H1 (cell line): ENCODE measurements at regions not wholly inside any gene's neighbourhood (a gene's known extent, or its start where the extent isn't known, plus 50 kb on each side); places are given as distances from the start of the nearest gene placed in this dataset.

Source experiments
- CTCF ChIA-PET: fragments of 300-600 bp; sonication (Branson Sonifier 250); formaldehyde crosslinking; loops from one replicate; lab custom pipeline; 2021; ENCODE audit not compliant: partially characterized antibody; lab: Charles Lee
- POLR2A ChIA-PET: fragments of 300-600 bp; sonication (Branson Sonifier 250); formaldehyde crosslinking; loops from one replicate; lab custom pipeline; 2021; ENCODE audit warnings: inconsistent platforms; ENCODE audit not compliant: partially characterized antibody; lab: Charles Lee
- DNase-seq, 2 experiments: peaks; one replicate each; pipeline versions ENCODE4 v3.0.0 to v3.0.0-alpha.2; 2010 to 2022; ENCODE audit warnings: low spot score in 2 of 2, low read depth in 1 of 2, mixed read lengths in 1 of 2
- FAIRE-seq: peaks from 2 replicates; lab custom pipeline; 2011; peaks lifted over from hg19 to GRCh38; lab: Jason Lieb, UNC
- H2AFZ ChIP-seq: 2 replicates; pipeline ENCODE4 v1.8.1; 2012; ENCODE audit warnings: low read length, inconsistent platforms
- H2AK5ac ChIP-seq: 2 replicates; pipeline ENCODE4 v1.6.1; 2013; ENCODE audit warnings: low read depth, low read length
- H2BK120ac ChIP-seq: replicated peaks from 2 replicates; pipeline ENCODE3; 2013; ENCODE audit warnings: low read depth, low read length, inconsistent platforms
- H2BK12ac ChIP-seq: 2 replicates; pipeline ENCODE4 v1.6.1; 2013; ENCODE audit warnings: low read depth, low read length
- H2BK15ac ChIP-seq: 2 replicates; pipeline ENCODE4 v1.6.1; 2013; ENCODE audit warnings: low read length
- H2BK20ac ChIP-seq: 2 replicates; pipeline ENCODE4 v1.6.1; 2013; ENCODE audit warnings: low read length
- H2BK5ac ChIP-seq: 2 replicates; pipeline ENCODE4 v1.6.1; 2013; ENCODE audit warnings: low read depth, low read length
- H3K14ac ChIP-seq: 2 replicates; pipeline ENCODE4 v1.6.1; 2013; ENCODE audit warnings: inconsistent platforms; ENCODE audit not compliant: insufficient read length
- H3K18ac ChIP-seq: 2 replicates; pipeline ENCODE4 v1.6.1; 2013; ENCODE audit warnings: low read length; ENCODE audit errors: extremely low read depth
- H3K23ac ChIP-seq: 2 replicates; pipeline ENCODE4 v1.6.1; 2013; ENCODE audit warnings: inconsistent platforms; ENCODE audit not compliant: insufficient read length
- H3K23me2 ChIP-seq: 2 replicates; pipeline ENCODE4 v1.6.1; 2013; ENCODE audit warnings: low read depth, low read length
- H3K27ac ChIP-seq: 2 replicates; pipeline ENCODE4 v1.6.1; 2011; ENCODE audit warnings: low read depth, low read length, inconsistent platforms
- H3K27me3 ChIP-seq, 4 experiments: replicated peaks in 1 of 4; 1 replicate in 1 of 4; 2 replicates in 3 of 4; pipeline versions ENCODE4 v1.6.1 to v1.8.1; 2011 to 2013; ENCODE audit warnings: low read length in 3 of 4, mild to moderate bottlenecking in 3 of 4, inconsistent platforms in 2 of 4, mixed read lengths in 2 of 4, moderate library complexity in 1 of 4; ENCODE audit not compliant: control insufficient read depth in 3 of 4, insufficient read depth in 3 of 4; ENCODE audit errors: extremely low read depth in 1 of 4
- H3K36me3 ChIP-seq, 4 experiments: 2 replicates each; pipeline versions ENCODE4 v1.6.1 to v1.8.1; 2011 to 2013; ENCODE audit warnings: mild to moderate bottlenecking in 4 of 4, low read length in 3 of 4, moderate library complexity in 2 of 4, control low read depth in 1 of 4, inconsistent platforms in 1 of 4; ENCODE audit not compliant: insufficient read depth in 4 of 4, control insufficient read depth in 2 of 4
- H3K4ac ChIP-seq: replicated peaks from 2 replicates; pipeline ENCODE3; 2013; ENCODE audit warnings: low read length, low read depth, mixed read lengths, inconsistent platforms; ENCODE audit not compliant: insufficient read length
- H3K4me1 ChIP-seq, 4 experiments: replicated peaks in 1 of 4; 1 replicate in 1 of 4; 2 replicates in 3 of 4; pipeline versions ENCODE4 v1.6.1 to v1.8.1; 2011 to 2013; ENCODE audit warnings: low read length in 3 of 4, inconsistent platforms in 2 of 4, mixed read lengths in 1 of 4; ENCODE audit not compliant: insufficient read depth in 4 of 4, control insufficient read depth in 3 of 4
- H3K4me2 ChIP-seq, 2 experiments: 2 replicates each; pipeline versions ENCODE4 v1.6.1 to v1.8.1; 2011 to 2013; ENCODE audit warnings: low read depth in 2 of 2, low read length in 2 of 2, control low read depth in 1 of 2, inconsistent platforms in 1 of 2, mild to moderate bottlenecking in 1 of 2; ENCODE audit not compliant: insufficient read depth in 1 of 2
- H3K4me3 ChIP-seq, 4 experiments: fragments of 200-600, 300-600 bp in 1 of 4; sonication (generic), shearing (Covaris generic), sonication (Bioruptor Twin) in 1 of 4; 2 replicates each; pipeline versions ENCODE4 v1.5.1 to v1.8.1; 2011 to 2016; ENCODE audit warnings: low read length in 4 of 4, low read depth in 3 of 4, control low read depth in 2 of 4, inconsistent platforms in 2 of 4, mild to moderate bottlenecking in 2 of 4, mixed read lengths in 1 of 4, moderate library complexity in 1 of 4; ENCODE audit not compliant: insufficient read depth in 2 of 4; ENCODE audit errors: extremely low read depth in 1 of 4
- H3K56ac ChIP-seq: replicated peaks from 2 replicates; pipeline ENCODE3; 2013; ENCODE audit warnings: low read depth, mild to moderate bottlenecking, mixed read lengths, low read length, inconsistent platforms; ENCODE audit not compliant: insufficient read length
- H3K79me1 ChIP-seq: 2 replicates; pipeline ENCODE4 v1.6.1; 2013; ENCODE audit warnings: low read depth, low read length, control low read depth
- H3K79me2 ChIP-seq, 2 experiments: 2 replicates each; pipeline versions ENCODE4 v1.6.1 to v1.8.1; 2012 to 2013; ENCODE audit warnings: low read length in 2 of 2, mild to moderate bottlenecking in 2 of 2, inconsistent platforms in 1 of 2; ENCODE audit not compliant: insufficient read depth in 2 of 2, control insufficient read depth in 1 of 2
- H3K9ac ChIP-seq, 4 experiments: replicated peaks in 1 of 4; 1 replicate in 1 of 4; 2 replicates in 3 of 4; pipeline versions ENCODE4 v1.6.1 to v1.8.1; 2011 to 2013; ENCODE audit warnings: low read depth in 3 of 4, low read length in 3 of 4, control low read depth in 2 of 4, mild to moderate bottlenecking in 2 of 4, moderate library complexity in 2 of 4, inconsistent platforms in 1 of 4; ENCODE audit errors: extremely low read depth in 1 of 4
- H3K9me3 ChIP-seq, 2 experiments: 2 replicates each; pipeline versions ENCODE4 v1.6.1 to v1.8.1; 2012 to 2013; ENCODE audit warnings: mild to moderate bottlenecking in 2 of 2, moderate library complexity in 2 of 2, control low read depth in 1 of 2, inconsistent platforms in 1 of 2, low read depth in 1 of 2, low read length in 1 of 2, mixed read lengths in 1 of 2; ENCODE audit not compliant: insufficient read depth in 2 of 2
- H4K20me1 ChIP-seq, 2 experiments: replicated peaks in 1 of 2; 2 replicates each; pipeline versions ENCODE3 to v1.8.1; 2011 to 2013; ENCODE audit warnings: inconsistent platforms in 2 of 2, low read length in 2 of 2, mild to moderate bottlenecking in 1 of 2; ENCODE audit not compliant: insufficient read depth in 2 of 2, control insufficient read depth in 1 of 2
- H4K5ac ChIP-seq: 2 replicates; pipeline ENCODE4 v1.6.1; 2013; ENCODE audit warnings: low read length, low read depth, mixed read lengths, inconsistent platforms; ENCODE audit not compliant: insufficient read length
- H4K8ac ChIP-seq: 2 replicates; pipeline ENCODE4 v1.8.0; 2013; ENCODE audit warnings: mild to moderate bottlenecking, moderate library complexity, low read length, inconsistent platforms; ENCODE audit not compliant: insufficient read depth; ENCODE audit errors: extremely low read depth
- H4K91ac ChIP-seq: replicated peaks from 2 replicates; pipeline ENCODE3; 2013; ENCODE audit warnings: low read length, mixed read lengths, inconsistent platforms; ENCODE audit not compliant: insufficient read length
- BCL11A ChIP-seq, 2 experiments: IDR thresholded peaks; one replicate each; pipeline ENCODE4 v1.6.1; 2011; ENCODE audit warnings: low read depth in 2 of 2, low read length in 2 of 2, mild to moderate bottlenecking in 2 of 2
- CBX5 ChIP-seq: fragments of 300-800, 300-1000 bp; sonication (generic); IDR thresholded peaks from 2 replicates; pipeline ENCODE4 v1.7.1; 2016; ENCODE audit warnings: antibody characterized with exemption, low read length, low read depth
- CHD2 ChIP-seq: IDR thresholded peaks from 2 replicates; pipeline ENCODE4 v1.6.1; 2012; ENCODE audit warnings: low read length, improper control_type of control experiment
- CREB1 ChIP-seq: IDR thresholded peaks from 2 replicates; pipeline ENCODE4 v1.6.1; 2012; ENCODE audit warnings: inconsistent platforms
- EZH2 ChIP-seq: fragments of 200-600 bp; sonication (generic); IDR thresholded peaks from 2 replicates; pipeline ENCODE4 v1.7.1; 2012; ENCODE audit warnings: low read depth, mild to moderate bottlenecking, moderate library complexity, low read length, inconsistent platforms; ENCODE audit not compliant: severe bottlenecking
- GABPA ChIP-seq: IDR thresholded peaks from 2 replicates; pipeline ENCODE4 v1.6.1; 2011; ENCODE audit warnings: mild to moderate bottlenecking, low read length, moderate library complexity, borderline replicate concordance; ENCODE audit not compliant: insufficient read depth
- HDAC6 ChIP-seq: IDR thresholded peaks from one replicate; pipeline ENCODE4 v1.7.1; 2012; ENCODE audit warnings: low read depth, mild to moderate bottlenecking, inconsistent platforms, low read length, moderate library complexity
- JUND ChIP-seq: IDR thresholded peaks from 2 replicates; pipeline ENCODE4 v1.6.1; 2011; ENCODE audit warnings: mild to moderate bottlenecking, improper control_type of control experiment, low read length
- NANOG ChIP-seq: IDR thresholded peaks from 2 replicates; pipeline ENCODE4 v1.6.1; 2011; ENCODE audit warnings: low read length, low read depth, mild to moderate bottlenecking, inconsistent platforms; ENCODE audit not compliant: insufficient read depth, poor library complexity, severe bottlenecking
- POLR2A ChIP-seq, 2 experiments: IDR thresholded peaks; 1 replicate in 1 of 2; 2 replicates in 1 of 2; pipeline ENCODE4 v1.6.1; 2011; ENCODE audit warnings: low read depth in 2 of 2, low read length in 2 of 2, mild to moderate bottlenecking in 2 of 2; ENCODE audit errors: control extremely low read depth in 1 of 2
- RBBP5 ChIP-seq: IDR thresholded peaks from 2 replicates; pipeline ENCODE4 v1.7.1; 2012; ENCODE audit warnings: low read depth, mild to moderate bottlenecking, inconsistent platforms, low read length, moderate library complexity, borderline replicate concordance
- SP4 ChIP-seq: IDR thresholded peaks from 2 replicates; pipeline ENCODE4 v1.6.1; 2012; ENCODE audit warnings: low read length, inconsistent platforms
- TAF1 ChIP-seq: IDR thresholded peaks from 2 replicates; pipeline ENCODE4 v1.6.1; 2011; ENCODE audit warnings: mild to moderate bottlenecking, low read depth, low read length
- ZNF274 ChIP-seq: IDR thresholded peaks from 2 replicates; pipeline ENCODE4 v1.7.0; 2012; ENCODE audit warnings: low read length, borderline replicate concordance; ENCODE audit errors: extremely low read depth
- WGBS, 2 experiments: shearing (Covaris generic) in 1 of 2; methylation state at CpG; one replicate each; pipeline versions ENCODE4 v1.1.6 to v1.1.7; 2013 to 2015; ENCODE audit warnings: low lambda C conversion rate in 2 of 2, mixed read lengths in 2 of 2, inconsistent platforms in 1 of 2, low coverage in 1 of 2, missing lambda C conversion rate in 1 of 2; ENCODE audit not compliant: insufficient replicate concordance in 2 of 2, insufficient coverage in 1 of 2, insufficient read length in 1 of 2; ENCODE audit errors: extremely low coverage in 1 of 2, missing lambda C conversion rate in 1 of 2; 5-methylcytosine and 5-hydroxymethylcytosine counted together
- TF ChIP-seq, protein P1 (sequence below): IDR thresholded peaks from 2 replicates; pipeline ENCODE4 v1.6.1; 2011; ENCODE audit warnings: low read depth, mild to moderate bottlenecking, low read length; ENCODE audit not compliant: insufficient read depth
- TF ChIP-seq, protein P2 (sequence below): IDR thresholded peaks from 2 replicates; pipeline ENCODE4 v1.6.1; 2012; ENCODE audit warnings: inconsistent platforms

DNA sequence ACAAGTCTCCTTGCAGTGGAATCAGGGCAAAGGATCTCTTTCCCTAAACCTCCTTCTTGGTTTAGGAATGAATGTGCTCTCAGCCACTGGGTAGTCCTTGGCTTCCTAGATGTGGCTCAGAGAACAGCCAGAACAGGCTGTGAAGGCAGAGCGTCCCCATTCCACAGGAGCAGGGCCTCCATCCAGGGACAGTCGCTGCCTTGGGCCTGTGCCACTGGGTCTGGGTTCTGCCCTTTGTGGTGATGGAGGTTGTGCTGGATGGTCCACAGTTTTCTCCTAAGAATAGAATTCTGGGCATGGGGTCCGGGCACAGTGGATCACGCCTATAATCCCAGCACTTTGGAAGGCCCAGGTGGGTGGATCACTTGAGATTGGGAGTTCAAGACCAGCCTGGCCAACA is 516.5 kb upstream of the RAB6C start:
- H3K4ac ChIP-seq, result no peak overlapping the region
- no peaks in the 10 kb centered on the region for H3K4me1 ChIP-seq
- ChIA-PET POLR2A (no interaction called here), CTCF (no interaction called here)
- no peak overlapping the region for H2BK5ac ChIP-seq
- no peak overlapping the region for H2BK15ac ChIP-seq
- H3K23me2 ChIP-seq, result no peaks in the 10 kb centered on the region
- H3K79me1 ChIP-seq, result no peaks in the 10 kb centered on the region
- H4K91ac ChIP-seq, result no peak overlapping the region
- DNase-seq (no peak), FAIRE-seq (no peak)
- no peak overlapping the region for H3K4me2 ChIP-seq
- H3K23ac ChIP-seq, result no peak overlapping the region
- no peak overlapping the region for H3K27ac ChIP-seq
- H3K27me3 ChIP-seq, result no peaks in the 10 kb centered on the region
- H3K79me2 ChIP-seq, result no peaks in the 10 kb centered on the region
- H3K9me3 ChIP-seq, result peaks cover 0 to 10% of the 10 kb centered on the region in 2 experiments; a peak in 1 of 4 replicates
- no peak overlapping the region for H2BK120ac ChIP-seq
- no peak overlapping the region for H2BK12ac ChIP-seq
- H4K20me1 ChIP-seq, result no peaks in the 10 kb centered on the region
- no peak overlapping the region for H3K56ac ChIP-seq
- no peak overlapping the region for H3K18ac ChIP-seq
- no peaks in the 10 kb centered on the region for H3K36me3 ChIP-seq
- no peak overlapping the region for H2AK5ac ChIP-seq
- WGBS, 2 experiments, result 97% methylated on average over 4 of the region's 4 CpGs; no CpG with 5 or more reads in 1 of the 2 experiments
- no peak for TF ChIP-seq EZH2
- no peak for TF ChIP-seq NANOG
- TF ChIP-seq CHD2, result no peak
- TF ChIP-seq GABPA, result no peak
- no peak for TF ChIP-seq ZNF274
- no peak for TF ChIP-seq RBBP5
- TF ChIP-seq BCL11A (IDR thresholded peaks at IDR 0.05; ENCODE audit: low read depth in 2 of 2, low read length in 2 of 2), result no peak
- TF ChIP-seq JUND, result no peak
- TF ChIP-seq, protein P1, sequence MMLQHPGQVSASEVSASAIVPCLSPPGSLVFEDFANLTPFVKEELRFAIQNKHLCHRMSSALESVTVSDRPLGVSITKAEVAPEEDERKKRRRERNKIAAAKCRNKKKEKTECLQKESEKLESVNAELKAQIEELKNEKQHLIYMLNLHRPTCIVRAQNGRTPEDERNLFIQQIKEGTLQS, result no peak
- no peak for TF ChIP-seq TAF1
- TF ChIP-seq POLR2A (IDR thresholded peaks at IDR 0.05; ENCODE audit: control extremely low read depth in 1 of 2, low read depth in 2 of 2, low read length in 2 of 2), result no peak
- no peak for TF ChIP-seq SP4
- no peak for TF ChIP-seq CBX5
- TF ChIP-seq HDAC6, result no peak
- no peak for TF ChIP-seq CREB1
- TF ChIP-seq, protein P2, sequence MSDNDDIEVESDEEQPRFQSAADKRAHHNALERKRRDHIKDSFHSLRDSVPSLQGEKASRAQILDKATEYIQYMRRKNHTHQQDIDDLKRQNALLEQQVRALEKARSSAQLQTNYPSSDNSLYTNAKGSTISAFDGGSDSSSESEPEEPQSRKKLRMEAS, result no peak
- H3K9ac ChIP-seq, result no peak overlapping the region
- no peak overlapping the region for H4K8ac ChIP-seq
- H3K4me3 ChIP-seq, result no peak overlapping the region
- no peak overlapping the region for H2BK20ac ChIP-seq
- H2AFZ ChIP-seq, result no peak overlapping the region
- no peak overlapping the region for H3K14ac ChIP-seq
- H4K5ac ChIP-seq, result no peak overlapping the region
